ENCODE measurements at regions not wholly inside any gene's neighbourhood (a gene's known extent, or its start where the extent isn't known, plus 50 kb on each side); places are given as distances from the start of the nearest gene placed in this dataset.

GRCh38 chr18:52118684-52119083, 221.3 kb upstream of the DCC start:
- DNase-seq (ENCODE audit: low read depth in 1 of 2, low spot score in 1 of 2), result no peak
- Histone ChIP-seq H3K4me3 (no peak overlapping the region), H3K36me3 (no peaks in the 10 kb centered on the region), H3K27me3 (no peaks in the 10 kb centered on the region), H3K27ac (no peak overlapping the region), H3K9me3 (ENCODE audit: low read depth) (no peaks in the 10 kb centered on the region), H3K4me1 (ENCODE audit: low read depth) (no peaks in the 10 kb centered on the region)
- TF ChIP-seq CTCF (IDR thresholded peaks at IDR 0.05; ENCODE audit: low read depth, low read length), result no peak

GRCh38 chr18:52130624-52131301, 209.2 kb upstream of the DCC start:
- Histone ChIP-seq H3K9me3 (ENCODE audit: low read depth) (no peaks in the 10 kb centered on the region), H3K27me3 (no peaks in the 10 kb centered on the region), H3K4me1 (ENCODE audit: low read depth) (no peaks in the 10 kb centered on the region), H3K27ac (no peak overlapping the region), H3K4me3 (no peak overlapping the region), H3K36me3 (no peaks in the 10 kb centered on the region)
- no peak for DNase-seq (ENCODE audit: low read depth in 1 of 2, low spot score in 1 of 2)
- TF ChIP-seq CTCF (IDR thresholded peaks at IDR 0.05; ENCODE audit: low read depth, low read length), result no peak

- no peak for TF ChIP-seq CTCF (IDR thresholded peaks at IDR 0.05; ENCODE audit: low read depth, low read length)
- H3K27ac ChIP-seq, result no peak overlapping the region
- no peak overlapping the region for H3K4me3 ChIP-seq
- no peaks in the 10 kb centered on the region for H3K36me3 ChIP-seq
- H3K9me3 ChIP-seq (ENCODE audit: low read depth), result no peaks in the 10 kb centered on the region
- no peaks in the 10 kb centered on the region for H3K27me3 ChIP-seq
- H3K4me1 ChIP-seq (ENCODE audit: low read depth), result no peaks in the 10 kb centered on the region
- no peak for DNase-seq (ENCODE audit: low read depth in 1 of 2, low spot score in 1 of 2)
Measured at GRCh38 chr18:52131845-52132244, 208.2 kb upstream of the DCC start.

GRCh38 chr18:52136532-52136931, 203.5 kb upstream of the DCC start:
- H3K9me3 ChIP-seq (ENCODE audit: low read depth), result no peaks in the 10 kb centered on the region
- H3K27me3 ChIP-seq, result no peaks in the 10 kb centered on the region
- TF ChIP-seq CTCF (IDR thresholded peaks at IDR 0.05; ENCODE audit: low read depth, low read length), result no peak
- DNase-seq (ENCODE audit: low read depth in 1 of 2, low spot score in 1 of 2), result no peak
- H3K36me3 ChIP-seq, result no peaks in the 10 kb centered on the region
- no peak overlapping the region for H3K4me3 ChIP-seq
- H3K27ac ChIP-seq, result no peak overlapping the region
- no peaks in the 10 kb centered on the region for H3K4me1 ChIP-seq (ENCODE audit: low read depth)

GRCh38 chr18:52140986-52141385, 199.0 kb upstream of the DCC start:
- H3K36me3 ChIP-seq, result no peaks in the 10 kb centered on the region
- no peaks in the 10 kb centered on the region for H3K9me3 ChIP-seq (ENCODE audit: low read depth)
- no peaks in the 10 kb centered on the region for H3K4me1 ChIP-seq (ENCODE audit: low read depth)
- no peak overlapping the region for H3K27ac ChIP-seq
- no peaks in the 10 kb centered on the region for H3K27me3 ChIP-seq
- no peak for DNase-seq (ENCODE audit: low read depth in 1 of 2, low spot score in 1 of 2)
- TF ChIP-seq CTCF (IDR thresholded peaks at IDR 0.05; ENCODE audit: low read depth, low read length), result no peak
- no peak overlapping the region for H3K4me3 ChIP-seq
